Lung (tissue), 11 donors: ENCODE measurements at regions not wholly inside any gene's neighbourhood (a gene's known extent, or its start where the extent isn't known, plus 50 kb on each side); places are given as distances from the start of the nearest gene placed in this dataset.

ENCODE experiments used
- ATAC-seq: fragments of 200-7000 bp; cut with Tn5 transposase; one replicate; pipeline ENCODE4 v1.9.1; 2020; ENCODE audit warnings: moderate number of reproducible peaks; ENCODE audit not compliant: insufficient read depth, low FRiP score
- DNase-seq, 3 donors: peaks; one replicate each; pipeline ENCODE4 v3.0.0-alpha.2; 2013 to 2017
- H3K27ac ChIP-seq, 2 donors: one replicate each; pipeline ENCODE4 v1.5.1; 2013; ENCODE audit warnings: mild to moderate bottlenecking in 2 of 2, moderate library complexity in 2 of 2, control low read depth in 1 of 2, inconsistent platforms in 1 of 2, low read depth in 1 of 2, low read length in 1 of 2
- H3K27me3 ChIP-seq, 3 donors: one replicate each; pipeline ENCODE4 v1.5.1; 2013; ENCODE audit warnings: low read length in 2 of 3; ENCODE audit not compliant: control insufficient read depth in 3 of 3, insufficient read depth in 3 of 3
- H3K36me3 ChIP-seq, 4 donors: one replicate each; pipeline ENCODE4 v1.5.1; 2013; ENCODE audit warnings: low read length in 4 of 4, mild to moderate bottlenecking in 1 of 4, moderate library complexity in 1 of 4; ENCODE audit not compliant: control insufficient read depth in 4 of 4, insufficient read depth in 4 of 4
- H3K4me1 ChIP-seq, 5 donors: one replicate each; pipeline ENCODE4 v1.5.1; 2013; ENCODE audit warnings: low read length in 5 of 5, mild to moderate bottlenecking in 2 of 5, moderate library complexity in 1 of 5; ENCODE audit not compliant: control insufficient read depth in 5 of 5, insufficient read depth in 5 of 5
- H3K4me3 ChIP-seq: one replicate; pipeline ENCODE4 v1.5.1; 2013; ENCODE audit warnings: mild to moderate bottlenecking, control low read depth, moderate library complexity
- H3K9ac ChIP-seq, 2 donors: one replicate each; pipeline ENCODE4 v1.5.1; 2013; ENCODE audit warnings: low read length in 2 of 2, control low read depth in 1 of 2; ENCODE audit not compliant: insufficient read depth in 1 of 2
- H3K9me3 ChIP-seq, 4 donors: one replicate each; pipeline ENCODE4 v1.5.1; 2013; ENCODE audit warnings: low read length in 3 of 4, mild to moderate bottlenecking in 1 of 4, moderate library complexity in 1 of 4; ENCODE audit not compliant: control insufficient read depth in 4 of 4, insufficient read depth in 3 of 4
- WGBS, 2 donors: extraction: QIAGEN DNeasy Blood & Tissue Kit; methylation state at CpG; one replicate each; pipeline ENCODE4 v1.1.7; 2013; 5-methylcytosine and 5-hydroxymethylcytosine counted together
- TF ChIP-seq, protein P1 (sequence below): IDR thresholded peaks from 2 replicates; pipeline ENCODE4 v1.5.1; 2012; ENCODE audit warnings: mild to moderate bottlenecking; ENCODE audit errors: control extremely low read depth, extremely low read depth
- donor health status: control.
- donor health status: control.
- donor health status: Bipolar disorder and iron deficiency.
- donor health status: healthy.
- donor health status: DM: yes; HTN: yes; CAD: no.

DNA sequence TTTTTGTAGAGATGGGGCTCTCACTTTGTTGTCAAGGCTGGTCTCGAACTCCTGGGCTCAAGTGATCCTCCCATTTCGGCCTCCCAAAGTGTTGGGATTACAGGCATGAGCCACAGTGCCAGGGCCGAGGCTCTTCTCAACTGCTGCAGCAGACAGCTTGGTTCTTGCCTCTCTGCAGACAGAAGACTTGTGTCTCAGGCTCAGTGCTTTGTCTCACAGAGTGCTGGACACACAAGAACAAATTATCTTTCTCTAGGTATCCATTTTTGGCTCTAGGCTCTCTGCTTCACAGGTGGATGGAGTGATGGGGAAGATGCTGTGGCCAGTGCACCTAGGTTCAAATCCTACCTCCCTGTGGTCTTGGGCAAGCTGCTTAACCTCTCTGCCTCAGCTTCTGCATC, 80.8 kb upstream of the RNU2-1 start:
- Histone ChIP-seq H3K27ac (no peak overlapping the region), H3K9me3 (peaks cover 0 to 3% (median 0%) of the 10 kb centered on the region in 4 donors)

DNA sequence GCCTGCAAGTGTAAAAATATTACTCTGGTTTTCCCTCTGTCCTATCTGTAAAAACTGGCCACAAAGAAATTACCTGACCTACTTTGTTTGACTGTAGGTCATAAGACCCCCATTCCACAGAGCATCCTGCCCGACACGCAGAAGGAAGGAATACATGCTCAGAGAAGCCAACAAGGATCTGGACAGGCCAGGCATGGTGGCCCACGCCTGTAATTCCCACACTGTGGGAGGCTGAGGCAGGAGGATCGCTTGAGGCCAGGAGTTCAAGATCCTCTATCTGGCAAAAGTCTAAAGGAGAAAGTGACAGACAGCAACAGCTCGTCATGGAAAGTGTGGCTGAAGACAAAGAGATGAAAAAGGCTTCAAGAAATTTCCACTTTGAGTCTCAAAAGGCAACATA, 78.2 kb upstream of the RNU2-1 start:
- WGBS, 2 donors = 93 to 97% methylated on average over 5 of the region's 5 CpGs
- H3K9ac ChIP-seq = no peak overlapping the region
- TF ChIP-seq, protein P1, sequence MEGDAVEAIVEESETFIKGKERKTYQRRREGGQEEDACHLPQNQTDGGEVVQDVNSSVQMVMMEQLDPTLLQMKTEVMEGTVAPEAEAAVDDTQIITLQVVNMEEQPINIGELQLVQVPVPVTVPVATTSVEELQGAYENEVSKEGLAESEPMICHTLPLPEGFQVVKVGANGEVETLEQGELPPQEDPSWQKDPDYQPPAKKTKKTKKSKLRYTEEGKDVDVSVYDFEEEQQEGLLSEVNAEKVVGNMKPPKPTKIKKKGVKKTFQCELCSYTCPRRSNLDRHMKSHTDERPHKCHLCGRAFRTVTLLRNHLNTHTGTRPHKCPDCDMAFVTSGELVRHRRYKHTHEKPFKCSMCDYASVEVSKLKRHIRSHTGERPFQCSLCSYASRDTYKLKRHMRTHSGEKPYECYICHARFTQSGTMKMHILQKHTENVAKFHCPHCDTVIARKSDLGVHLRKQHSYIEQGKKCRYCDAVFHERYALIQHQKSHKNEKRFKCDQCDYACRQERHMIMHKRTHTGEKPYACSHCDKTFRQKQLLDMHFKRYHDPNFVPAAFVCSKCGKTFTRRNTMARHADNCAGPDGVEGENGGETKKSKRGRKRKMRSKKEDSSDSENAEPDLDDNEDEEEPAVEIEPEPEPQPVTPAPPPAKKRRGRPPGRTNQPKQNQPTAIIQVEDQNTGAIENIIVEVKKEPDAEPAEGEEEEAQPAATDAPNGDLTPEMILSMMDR = no peak
- no peak overlapping the region for H3K4me3 ChIP-seq
- no peaks in the 10 kb centered on the region for H3K27me3 ChIP-seq
- DNase-seq (no peak), ATAC-seq (no peak)
- H3K36me3 ChIP-seq = no peaks in the 10 kb centered on the region
- no peaks in the 10 kb centered on the region for H3K4me1 ChIP-seq
- H3K27ac ChIP-seq = no peak overlapping the region
- H3K9me3 ChIP-seq = no peaks in the 10 kb centered on the region

More for the DNA sequence above, 80.8 kb upstream of the RNU2-1 start:
- ATAC-seq (no peak), DNase-seq (no peak)
- WGBS, 2 donors = 88 to 93% methylated on average over 3 of the region's 3 CpGs
- Histone ChIP-seq H3K9ac (no peak overlapping the region), H3K27me3 (no peaks in the 10 kb centered on the region), H3K4me1 (no peaks in the 10 kb centered on the region), H3K36me3 (no peaks in the 10 kb centered on the region), H3K4me3 (no peak overlapping the region)
- TF ChIP-seq, protein P1 = no peak

DNA sequence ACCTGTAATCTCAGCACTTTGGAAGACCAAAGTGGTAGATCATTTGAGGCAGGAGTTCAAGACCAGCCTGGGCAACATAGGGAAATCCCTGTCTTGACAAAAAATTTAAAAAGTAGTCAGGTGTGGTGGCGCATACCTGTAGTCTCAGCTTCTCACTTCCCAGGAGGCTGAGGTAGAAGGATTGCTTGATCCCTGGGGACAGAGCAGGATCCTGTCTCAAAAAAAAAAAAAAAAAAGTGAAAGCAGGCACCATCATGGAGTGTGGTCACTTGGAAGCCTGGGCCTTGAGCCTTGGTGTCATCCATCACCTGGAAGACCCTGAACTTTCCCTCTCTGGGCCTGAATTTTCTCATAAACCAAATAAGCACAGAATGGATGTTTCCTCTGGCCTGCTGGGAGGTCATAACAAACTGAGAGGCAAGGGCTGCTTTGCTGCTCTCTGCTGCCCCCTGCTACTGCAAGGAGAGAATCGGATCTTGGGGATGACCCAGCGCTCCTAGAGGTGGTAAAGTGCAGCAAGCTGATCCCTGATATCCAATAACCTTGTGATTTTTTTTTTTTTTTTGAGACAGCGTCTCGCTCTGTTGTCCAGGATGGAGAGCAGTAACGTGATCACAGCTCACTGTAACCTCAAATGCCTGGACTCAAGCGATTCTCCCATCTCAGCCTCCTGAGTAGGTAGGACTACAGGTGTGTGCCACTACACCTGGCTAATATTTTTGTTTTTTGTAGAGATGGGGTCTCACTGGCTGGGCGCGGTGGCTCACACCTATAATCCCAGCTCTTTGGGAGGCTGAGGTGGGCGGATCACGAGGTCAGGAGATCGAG, 75.9 kb upstream of the RNU2-1 start:
- H3K4me1 ChIP-seq = no peaks in the 10 kb centered on the region
- no peaks in the 10 kb centered on the region for H3K36me3 ChIP-seq
- H3K9me3 ChIP-seq = no peaks in the 10 kb centered on the region
- no peak for ATAC-seq
- 34 to 36% methylated on average over 12 of the region's 12 CpGs for WGBS, 2 donors
- no peak overlapping the region for H3K27ac ChIP-seq
- H3K27me3 ChIP-seq = no peaks in the 10 kb centered on the region
- H3K4me3 ChIP-seq = no peak overlapping the region
- DNase-seq = no peak
- TF ChIP-seq, protein P1 = no peak
- H3K9ac ChIP-seq = peak overlapping the region in 1 of 2 donors; percentile 49
